ENCODE measurements at regions not wholly inside any gene's neighbourhood (a gene's known extent, or its start where the extent isn't known, plus 50 kb on each side); places are given as distances from the start of the nearest gene placed in this dataset.

- TF ChIP-seq CTCF (IDR thresholded peaks at IDR 0.05; ENCODE audit: low read depth, low read length), result no peak
Observed at GRCh38 chr2:239727182-239727775, 297.9 kb downstream of the NDUFA10 start.

GRCh38 chr2:239726631-239727181 lies 298.4 kb downstream of the NDUFA10 start:
- no peak for TF ChIP-seq CTCF (IDR thresholded peaks at IDR 0.05; ENCODE audit: low read depth, low read length)
- Histone ChIP-seq H3K9me3 (no peaks in the 10 kb centered on the region), H3K36me3 (no peaks in the 10 kb centered on the region), H3K4me1 (no peaks in the 10 kb centered on the region), H3K4me3 (ENCODE audit: low read depth, low read length) (no peak overlapping the region), H3K27me3 (no peaks in the 10 kb centered on the region)
- DNase-seq, result peak; percentile 3

More at GRCh38 chr2:239727182-239727775, 297.9 kb downstream of the NDUFA10 start:
- Histone ChIP-seq H3K9me3 (no peaks in the 10 kb centered on the region), H3K4me3 (ENCODE audit: low read depth, low read length) (no peak overlapping the region), H3K4me1 (no peaks in the 10 kb centered on the region), H3K36me3 (no peaks in the 10 kb centered on the region), H3K27me3 (no peaks in the 10 kb centered on the region)
- peak; percentile 3 for DNase-seq

- TF ChIP-seq CTCF (IDR thresholded peaks at IDR 0.05; ENCODE audit: low read depth, low read length), result no peak
- no peaks in the 10 kb centered on the region for H3K27me3 ChIP-seq
- no peaks in the 10 kb centered on the region for H3K4me1 ChIP-seq
- no peak overlapping the region for H3K4me3 ChIP-seq (ENCODE audit: low read depth, low read length)
- DNase-seq, result peak; percentile 3
- H3K9me3 ChIP-seq, result no peaks in the 10 kb centered on the region
- H3K36me3 ChIP-seq, result no peaks in the 10 kb centered on the region
Observed at GRCh38 chr2:239726091-239726591, 299.0 kb downstream of the NDUFA10 start.

GRCh38 chr2:239725551-239725890 lies 299.6 kb downstream of the NDUFA10 start:
- DNase-seq, result peak; percentile 4
- Histone ChIP-seq H3K9me3 (no peaks in the 10 kb centered on the region), H3K4me1 (no peaks in the 10 kb centered on the region), H3K27me3 (no peaks in the 10 kb centered on the region), H3K36me3 (no peaks in the 10 kb centered on the region), H3K4me3 (ENCODE audit: low read depth, low read length) (no peak overlapping the region)
- TF ChIP-seq CTCF (IDR thresholded peaks at IDR 0.05; ENCODE audit: low read depth, low read length), result no peak

- no peaks in the 10 kb centered on the region for H3K27me3 ChIP-seq
- H3K9me3 ChIP-seq, result no peaks in the 10 kb centered on the region
- peak; percentile 3 for DNase-seq
- no peak for TF ChIP-seq CTCF (IDR thresholded peaks at IDR 0.05; ENCODE audit: low read depth, low read length)
- no peaks in the 10 kb centered on the region for H3K4me1 ChIP-seq
- H3K4me3 ChIP-seq (ENCODE audit: low read depth, low read length), result no peak overlapping the region
- no peaks in the 10 kb centered on the region for H3K36me3 ChIP-seq
Observed at GRCh38 chr2:239724851-239725550, 300.1 kb downstream of the NDUFA10 start.
